SK-MEL-5 (cell line): ENCODE measurements at regions not wholly inside any gene's neighbourhood (a gene's known extent, or its start where the extent isn't known, plus 50 kb on each side); places are given as distances from the start of the nearest gene placed in this dataset.
A peak's percentile ranks its signal among the peaks of the same experiment; 100 is the strongest.
"Not testable (repeated sequence)": the region's sequence is repeated elsewhere in the genome, so short reads cannot be mapped to it uniquely, and the experiment has no call there.

Source experiments
- DNase-seq: peaks from one replicate; pipeline ENCODE4 v3.0.0-alpha.2; 2016; ENCODE audit warnings: low read depth, low spot score
- in situ Hi-C: cut with HindIII; loops from 2 replicates; pipeline ENCODE4 v1.10.0; 2016; ENCODE audit warnings: low sequenced_read_pairs, high pct_unique_total_duplicates, low pct_unique_long_range_greater_than_20kb

GRCh38 chr4:164060456-164060855, 566.0 kb downstream of the TMA16 start:
- DNase-seq: no peak
- in situ Hi-C loops: no loop called here

DNA sequence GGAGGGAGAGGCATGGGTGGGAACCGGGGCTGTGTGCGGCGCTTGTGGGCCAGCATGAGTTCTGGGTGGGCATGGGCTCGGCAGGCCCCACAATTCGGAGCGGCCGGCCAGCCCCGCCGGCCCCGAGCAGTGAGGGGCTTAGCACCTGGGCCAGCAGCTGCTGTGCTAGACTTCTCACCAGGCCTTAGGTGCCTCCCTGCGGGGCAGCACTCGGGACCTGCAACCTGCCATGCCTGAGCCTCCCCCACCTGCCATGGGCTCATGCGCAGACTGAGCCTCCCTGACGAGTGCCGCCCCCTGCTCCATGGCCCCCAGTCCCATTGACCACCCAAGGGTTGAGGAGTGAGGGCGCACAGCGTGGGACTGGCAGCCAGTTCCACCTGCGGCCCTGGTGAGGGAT, 573.9 kb downstream of the TMA16 start:
- no peak for DNase-seq
- in situ Hi-C loops: no loop called here

GRCh38 chr4:164070625-164071024, 576.1 kb downstream of the TMA16 start:
- in situ Hi-C loops: no loop called here
- DNase-seq: no peak

- in situ Hi-C loops: no loop called here
- DNase-seq: no peak
These were observed 586.9 kb downstream of the TMA16 start for GRCh38 chr4:164081371-164081770.

- in situ Hi-C loops: no loop called here
- DNase-seq: no peak
These were observed 587.3 kb downstream of the TMA16 start for GRCh38 chr4:164081801-164082200.

- DNase-seq: no peak
- in situ Hi-C loops: no loop called here
These were observed 593.2 kb downstream of the TMA16 start for GRCh38 chr4:164087733-164088132.

- in situ Hi-C loops: no loop called here
- no peak for DNase-seq
These were observed 601.0 kb downstream of the TMA16 start for GRCh38 chr4:164095313-164096110.

DNA sequence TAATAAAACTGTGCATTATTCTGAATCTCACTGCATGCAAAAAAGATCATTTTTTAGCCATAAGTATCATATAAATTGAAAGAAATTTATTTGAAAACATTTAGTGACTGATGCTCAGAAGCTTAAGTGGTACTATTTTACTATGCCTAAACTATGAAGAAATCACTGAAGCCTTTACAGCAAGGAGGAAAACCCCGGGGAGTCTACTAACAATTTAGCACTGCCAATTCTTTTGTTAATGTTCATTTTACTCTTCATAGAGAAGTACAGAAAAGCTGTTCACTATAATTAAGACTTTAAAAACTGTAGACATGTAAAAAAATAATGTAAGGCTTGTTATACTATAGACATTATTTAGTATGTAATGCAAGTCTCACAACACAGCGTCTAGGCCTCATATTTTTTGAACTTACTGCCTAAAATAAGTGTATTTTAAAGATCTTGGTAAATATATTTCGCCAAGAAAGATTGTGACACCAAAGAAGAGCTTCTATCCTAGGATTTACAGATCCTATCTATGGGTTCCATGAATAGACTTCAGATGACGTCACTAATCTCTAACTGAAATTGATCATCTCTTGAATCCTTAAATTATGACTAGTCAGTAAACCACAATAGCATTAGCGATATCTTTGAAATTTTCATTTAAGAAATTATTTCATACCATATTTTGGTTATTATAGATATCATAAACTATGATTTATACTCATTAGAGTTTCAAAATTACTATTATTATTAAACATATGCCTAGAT, 602.5 kb downstream of the TMA16 start:
- in situ Hi-C loops: no loop called here

DNA sequence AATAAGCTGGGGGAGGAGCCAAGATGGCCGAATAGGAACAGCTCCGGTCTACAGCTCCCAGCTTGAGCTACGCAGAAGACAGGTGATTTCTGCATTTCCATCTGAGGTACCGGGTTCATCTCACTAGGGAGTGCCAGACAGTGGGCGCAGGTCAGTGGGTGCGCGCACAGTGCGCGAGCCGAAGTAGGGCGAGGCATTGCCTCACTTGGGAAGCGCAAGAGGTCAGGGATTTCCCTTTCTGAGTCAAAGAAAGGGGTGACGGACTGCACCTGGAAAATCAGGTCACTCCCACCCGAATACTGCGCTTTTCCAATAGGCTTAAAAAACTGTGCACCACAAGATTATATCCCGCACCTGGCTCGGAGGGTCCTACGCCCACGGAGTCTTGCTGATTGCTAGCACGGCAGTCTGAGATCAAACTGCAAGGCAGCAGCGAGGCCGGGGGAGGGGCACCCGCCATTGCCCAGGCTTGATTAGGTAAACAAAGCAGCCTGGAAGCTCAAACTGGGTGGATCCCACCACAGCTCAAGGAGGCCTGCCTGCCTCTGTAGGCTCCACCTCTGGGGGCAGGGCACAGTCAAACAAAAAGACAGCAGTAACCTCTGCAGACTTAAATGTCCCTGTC, 606.4 kb downstream of the TMA16 start:
- DNase-seq, in situ Hi-C loops: not testable (repeated sequence)

More for the DNA sequence above, 602.5 kb downstream of the TMA16 start:
- DNase-seq: no peak

DNA sequence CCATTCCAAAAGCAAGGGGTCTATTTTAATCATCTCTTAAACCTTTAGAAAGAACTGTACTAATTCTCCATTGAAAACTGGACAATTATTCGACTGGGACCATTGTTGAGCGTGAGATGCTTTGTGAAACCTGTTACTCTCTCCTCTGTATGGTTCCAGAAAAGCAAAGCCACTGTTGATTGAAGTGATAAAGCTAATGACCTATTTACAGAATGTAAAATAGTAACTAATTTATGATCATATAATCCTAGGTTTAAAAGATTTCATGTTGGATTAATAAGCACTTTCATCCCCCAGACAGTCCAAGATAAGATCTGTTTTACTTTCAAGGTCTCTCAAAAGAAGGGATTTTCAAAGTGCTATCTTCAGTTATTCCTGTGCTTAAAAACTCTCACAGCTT, 614.5 kb downstream of the TMA16 start:
- in situ Hi-C loops: no loop called here
- no peak for DNase-seq

DNA sequence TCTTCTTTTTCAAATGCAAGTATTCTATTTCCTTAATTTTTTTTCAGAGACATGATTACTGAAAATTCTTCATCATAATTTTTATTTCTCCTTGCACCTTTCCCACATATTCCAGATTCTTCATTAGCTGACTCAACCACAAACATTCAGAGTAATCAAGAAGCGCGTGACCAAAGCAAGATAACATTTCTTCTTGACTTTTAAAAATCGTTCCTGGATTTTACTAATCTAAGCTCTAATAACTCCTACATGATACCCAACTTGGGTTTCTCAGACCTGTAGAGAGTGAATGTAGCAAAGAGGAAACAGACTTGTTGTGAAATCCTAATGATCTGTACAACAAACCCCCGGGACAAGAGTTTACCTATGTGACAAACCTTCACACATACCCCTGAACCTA, 615.0 kb downstream of the TMA16 start:
- in situ Hi-C loops: no loop called here
- DNase-seq: no peak

DNA sequence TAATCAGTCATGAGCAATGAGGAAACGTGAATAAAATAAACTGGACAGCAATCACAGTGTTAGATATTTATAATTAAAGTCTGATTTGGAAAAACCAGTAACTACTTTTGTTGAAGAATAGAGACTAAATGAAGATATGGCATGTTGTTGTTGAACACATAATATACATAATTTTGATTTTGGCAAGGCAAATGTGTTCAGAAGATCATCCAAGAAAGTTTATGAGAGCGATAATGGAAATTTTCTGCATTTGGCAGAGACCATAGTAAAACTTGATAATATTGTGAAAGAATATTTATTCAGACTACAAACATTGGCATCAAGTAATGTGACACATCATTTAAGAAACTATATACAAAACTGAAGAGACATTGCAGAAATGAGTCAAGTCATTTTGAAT, 620.7 kb downstream of the TMA16 start:
- DNase-seq: no peak
- in situ Hi-C loops: no loop called here

- in situ Hi-C loops: no loop called here
These were observed 621.8 kb downstream of the TMA16 start for GRCh38 chr4:164116286-164116685.

DNA sequence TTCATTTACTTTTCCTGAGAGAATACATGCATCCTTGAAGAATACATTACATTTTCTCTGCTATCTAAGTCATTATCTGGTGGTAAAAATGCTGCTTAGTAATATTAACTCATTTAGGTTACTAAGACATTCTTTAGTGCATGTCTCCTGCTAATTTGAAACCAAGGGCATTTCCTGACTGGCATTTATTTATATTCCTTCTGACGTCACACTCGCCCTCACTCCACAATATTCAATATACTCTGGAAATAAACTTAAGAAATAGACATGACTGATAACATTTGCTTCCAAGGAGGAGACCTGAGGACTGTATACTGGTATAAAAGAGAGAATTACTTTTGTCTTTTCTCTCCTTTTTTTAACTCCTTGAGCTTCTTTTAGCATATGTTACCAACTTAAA, 619.5 kb upstream of the SMIM31 start:
- DNase-seq: no peak
- in situ Hi-C loops: no loop called here

More at GRCh38 chr4:164116286-164116685, 621.8 kb downstream of the TMA16 start:
- no peak for DNase-seq

GRCh38 chr4:164136180-164136616, 617.7 kb upstream of the SMIM31 start:
- DNase-seq: peak; percentile 45
- in situ Hi-C loops: no loop called here

DNA sequence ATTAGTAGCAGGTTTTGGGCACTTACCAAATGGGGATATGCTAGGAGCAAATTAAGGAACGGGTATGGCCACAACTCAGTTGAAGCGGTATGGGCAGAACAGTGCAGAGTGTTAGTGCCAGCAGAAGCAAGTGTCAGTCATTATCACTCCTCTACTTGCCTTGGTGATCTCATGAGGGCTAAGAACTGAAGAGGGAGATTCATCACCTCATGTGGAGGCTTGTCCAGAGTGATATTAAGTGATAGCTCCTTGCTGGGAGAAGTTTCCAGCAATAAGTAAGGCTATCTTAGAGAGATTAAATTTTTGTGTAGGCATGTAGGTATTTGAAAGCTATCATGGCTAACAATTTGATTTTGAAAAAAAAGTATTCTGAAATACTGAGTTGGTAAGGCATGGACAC, 615.4 kb upstream of the SMIM31 start:
- in situ Hi-C loops: no loop called here
- no peak for DNase-seq

DNA sequence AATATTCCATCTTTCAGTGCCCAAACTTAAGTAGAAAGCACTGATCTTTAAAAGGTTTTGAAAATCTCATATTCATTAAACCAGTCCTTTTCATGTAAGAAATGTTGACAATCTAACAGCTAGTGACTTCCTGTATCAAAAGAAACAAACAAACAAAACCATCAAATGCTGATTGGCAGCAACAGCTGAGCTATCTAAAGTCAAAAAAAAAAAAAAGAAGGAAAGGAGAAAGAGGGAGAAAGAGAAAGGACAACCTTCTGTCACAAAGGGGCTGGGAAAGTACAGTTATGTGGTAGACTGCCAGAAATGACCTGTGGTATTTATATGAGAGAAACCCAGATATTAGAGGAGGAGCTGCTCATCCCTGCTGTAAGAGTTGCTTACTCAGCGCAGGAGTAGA, 614.6 kb upstream of the SMIM31 start:
- no peak for DNase-seq
- in situ Hi-C loops: no loop called here

GRCh38 chr4:164141755-164142375, 612.1 kb upstream of the SMIM31 start:
- DNase-seq, in situ Hi-C loops: not testable (repeated sequence)
